ENCODE measurements at regions not wholly inside any gene's neighbourhood (a gene's known extent, or its start where the extent isn't known, plus 50 kb on each side); places are given as distances from the start of the nearest gene placed in this dataset.

GRCh38 chr12:45581112-45581511 is 148.4 kb upstream of the ARID2 start:
- no peak for TF ChIP-seq REST (IDR thresholded peaks at IDR 0.05; ENCODE audit: insufficient read depth in 1 of 2, low read depth in 2 of 2, low read length in 2 of 2)

- TF ChIP-seq FOXP2 (optimal IDR thresholded peaks at IDR 0.05; ENCODE audit: borderline replicate concordance, extremely low read depth, extremely low read length, insufficient read depth): no peak
- TF ChIP-seq POLR2AphosphoS5 (IDR thresholded peaks at IDR 0.05; ENCODE audit: low read depth, low read length): no peak
- no peak for TF ChIP-seq REST (IDR thresholded peaks at IDR 0.05; ENCODE audit: insufficient read depth in 1 of 2, low read depth in 2 of 2, low read length in 2 of 2)
- no peak for TF ChIP-seq SIN3A (IDR thresholded peaks at IDR 0.05; ENCODE audit: borderline replicate concordance, insufficient read depth, low read length)
- TF ChIP-seq TAF1 (IDR thresholded peaks at IDR 0.05; ENCODE audit: borderline replicate concordance, insufficient read depth, low read length): no peak
Measured at GRCh38 chr12:45582536-45582935, 147.0 kb upstream of the ARID2 start.

GRCh38 chr12:45582986-45583659 is 146.4 kb upstream of the ARID2 start:
- TF ChIP-seq FOXP2 (optimal IDR thresholded peaks at IDR 0.05; ENCODE audit: borderline replicate concordance, extremely low read depth, extremely low read length, insufficient read depth) (no peak), SIN3A (IDR thresholded peaks at IDR 0.05; ENCODE audit: borderline replicate concordance, insufficient read depth, low read length) (no peak), TAF1 (IDR thresholded peaks at IDR 0.05; ENCODE audit: borderline replicate concordance, insufficient read depth, low read length) (no peak), REST (IDR thresholded peaks at IDR 0.05; ENCODE audit: insufficient read depth in 1 of 2, low read depth in 2 of 2, low read length in 2 of 2) (no peak), POLR2AphosphoS5 (IDR thresholded peaks at IDR 0.05; ENCODE audit: low read depth, low read length) (no peak)

- TF ChIP-seq TAF1 (IDR thresholded peaks at IDR 0.05; ENCODE audit: borderline replicate concordance, insufficient read depth, low read length) (no peak), FOXP2 (optimal IDR thresholded peaks at IDR 0.05; ENCODE audit: borderline replicate concordance, extremely low read depth, extremely low read length, insufficient read depth) (no peak)
Measured at GRCh38 chr12:45584336-45584735, 145.2 kb upstream of the ARID2 start.

- TF ChIP-seq FOXP2 (optimal IDR thresholded peaks at IDR 0.05; ENCODE audit: borderline replicate concordance, extremely low read depth, extremely low read length, insufficient read depth) (no peak), POLR2AphosphoS5 (IDR thresholded peaks at IDR 0.05; ENCODE audit: low read depth, low read length) (no peak), SIN3A (IDR thresholded peaks at IDR 0.05; ENCODE audit: borderline replicate concordance, insufficient read depth, low read length) (no peak), TAF1 (IDR thresholded peaks at IDR 0.05; ENCODE audit: borderline replicate concordance, insufficient read depth, low read length) (no peak), REST (IDR thresholded peaks at IDR 0.05; ENCODE audit: insufficient read depth in 1 of 2, low read depth in 2 of 2, low read length in 2 of 2) (no peak)
Measured at GRCh38 chr12:45585522-45586230, 143.8 kb upstream of the ARID2 start.

All from PFSK-1 (cell line).